ENCODE measurements at regions not wholly inside any gene's neighbourhood (a gene's known extent, or its start where the extent isn't known, plus 50 kb on each side); places are given as distances from the start of the nearest gene placed in this dataset.

DNA sequence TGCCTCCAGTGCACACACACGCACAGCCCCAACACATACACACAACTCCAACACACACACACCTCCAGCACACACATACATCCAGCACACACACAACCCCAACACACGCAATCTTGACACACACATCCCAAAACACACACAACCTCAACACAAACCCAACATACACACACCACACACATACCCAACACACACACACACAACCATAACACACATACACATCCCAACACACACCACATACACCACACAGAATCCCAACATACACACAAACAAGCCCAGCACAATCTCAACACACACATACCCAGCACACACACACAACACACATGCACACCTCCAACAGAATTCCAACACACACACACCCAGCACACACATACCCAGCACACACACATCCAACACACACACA, 301.1 kb downstream of the ABCC12 start:
- H3K4me3 ChIP-seq (ENCODE audit: control insufficient read depth in 2 of 3, extremely low read depth in 1 of 3, insufficient read depth in 2 of 3, low read depth in 1 of 3, low read length in 3 of 3): no peak overlapping the region
- no peak overlapping the region for H3K9ac ChIP-seq (ENCODE audit: control insufficient read depth, extremely low read depth, insufficient read depth, low read length)

DNA sequence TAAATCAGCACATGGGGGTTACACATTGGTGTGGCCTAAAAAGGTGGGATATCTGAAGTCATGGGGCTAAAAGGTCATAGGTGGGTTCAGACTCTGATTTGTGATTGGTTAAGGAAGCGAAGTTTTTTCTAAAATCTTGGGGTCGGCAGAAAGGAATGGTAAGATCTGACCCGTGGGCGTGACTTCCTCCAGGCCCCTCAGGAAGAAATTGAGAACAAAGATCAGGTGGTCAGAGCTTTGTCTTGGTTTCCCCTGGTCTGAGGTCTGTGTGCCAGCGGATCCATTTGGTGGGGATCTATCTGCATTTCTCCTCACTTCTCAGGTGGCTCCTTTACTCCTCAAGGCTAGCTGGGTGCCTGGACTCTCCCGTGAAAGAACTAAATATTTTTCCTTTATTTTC, 302.8 kb downstream of the ABCC12 start:
- DNase-seq (ENCODE audit: low read depth, low spot score): no peak
- H4K20me1 ChIP-seq (ENCODE audit: control insufficient read depth, extremely low read depth, insufficient read depth, low read length): no peaks in the 10 kb centered on the region
- H3K4me2 ChIP-seq (ENCODE audit: control insufficient read depth, extremely low read depth, insufficient read depth, low read depth, low read length): no peak overlapping the region
- no peak for FAIRE-seq
- peaks cover 11% of the 10 kb centered on the region for H3K4me1 ChIP-seq (ENCODE audit: control insufficient read depth, extremely low read depth, insufficient read depth, low read length)
- dilution Hi-C loops (cut with MboI; ENCODE audit: extremely low pct_ligation_motif_present, low sequenced_read_pairs): no loop called here
- no peak overlapping the region for H3K9ac ChIP-seq (ENCODE audit: control insufficient read depth, extremely low read depth, insufficient read depth, low read length)
- H3K36me3 ChIP-seq (ENCODE audit: control insufficient read depth in 2 of 2, extremely low read depth in 1 of 2, insufficient read depth in 2 of 2, low read length in 2 of 2): no peaks in the 10 kb centered on the region
- H3K4me3 ChIP-seq (ENCODE audit: control insufficient read depth in 2 of 3, extremely low read depth in 1 of 3, insufficient read depth in 2 of 3, low read depth in 1 of 3, low read length in 3 of 3): no peak overlapping the region
- no peaks in the 10 kb centered on the region for H3K9me1 ChIP-seq (ENCODE audit: control insufficient read depth, extremely low read depth, insufficient read depth, low read length)
- no peak overlapping the region for H2AFZ ChIP-seq (ENCODE audit: control insufficient read depth, low read length)
- TF ChIP-seq EZH2 (IDR thresholded peaks at IDR 0.05; ENCODE audit: low read length): no peak
- TF ChIP-seq, protein P1, sequence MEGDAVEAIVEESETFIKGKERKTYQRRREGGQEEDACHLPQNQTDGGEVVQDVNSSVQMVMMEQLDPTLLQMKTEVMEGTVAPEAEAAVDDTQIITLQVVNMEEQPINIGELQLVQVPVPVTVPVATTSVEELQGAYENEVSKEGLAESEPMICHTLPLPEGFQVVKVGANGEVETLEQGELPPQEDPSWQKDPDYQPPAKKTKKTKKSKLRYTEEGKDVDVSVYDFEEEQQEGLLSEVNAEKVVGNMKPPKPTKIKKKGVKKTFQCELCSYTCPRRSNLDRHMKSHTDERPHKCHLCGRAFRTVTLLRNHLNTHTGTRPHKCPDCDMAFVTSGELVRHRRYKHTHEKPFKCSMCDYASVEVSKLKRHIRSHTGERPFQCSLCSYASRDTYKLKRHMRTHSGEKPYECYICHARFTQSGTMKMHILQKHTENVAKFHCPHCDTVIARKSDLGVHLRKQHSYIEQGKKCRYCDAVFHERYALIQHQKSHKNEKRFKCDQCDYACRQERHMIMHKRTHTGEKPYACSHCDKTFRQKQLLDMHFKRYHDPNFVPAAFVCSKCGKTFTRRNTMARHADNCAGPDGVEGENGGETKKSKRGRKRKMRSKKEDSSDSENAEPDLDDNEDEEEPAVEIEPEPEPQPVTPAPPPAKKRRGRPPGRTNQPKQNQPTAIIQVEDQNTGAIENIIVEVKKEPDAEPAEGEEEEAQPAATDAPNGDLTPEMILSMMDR (optimal IDR thresholded peaks at IDR 0.05 in 1 of 3, IDR thresholded peaks at IDR 0.05 in 1 of 3, conservative IDR thresholded peaks at IDR 0.05 in 1 of 3; ENCODE audit: extremely low read depth in 1 of 3, insufficient read depth in 2 of 3, low read length in 3 of 3): no peak
- H3K79me2 ChIP-seq (ENCODE audit: control insufficient read depth, insufficient read depth, low read length): no peaks in the 10 kb centered on the region
- no peaks in the 10 kb centered on the region for H3K27me3 ChIP-seq (ENCODE audit: control insufficient read depth, extremely low read depth, insufficient read depth, low read length)
- no peak overlapping the region for H3K27ac ChIP-seq (ENCODE audit: control insufficient read depth, insufficient read depth, low read length)
- H3K9me3 ChIP-seq (ENCODE audit: control insufficient read depth, low read depth, low read length): no peaks in the 10 kb centered on the region

More for the DNA sequence above, 301.1 kb downstream of the ABCC12 start:
- Histone ChIP-seq H3K9me1 (ENCODE audit: control insufficient read depth, extremely low read depth, insufficient read depth, low read length) (no peaks in the 10 kb centered on the region), H3K27me3 (ENCODE audit: control insufficient read depth, extremely low read depth, insufficient read depth, low read length) (no peaks in the 10 kb centered on the region), H3K27ac (ENCODE audit: control insufficient read depth, insufficient read depth, low read length) (no peak overlapping the region), H2AFZ (ENCODE audit: control insufficient read depth, low read length) (no peak overlapping the region), H3K36me3 (ENCODE audit: control insufficient read depth in 2 of 2, extremely low read depth in 1 of 2, insufficient read depth in 2 of 2, low read length in 2 of 2) (no peaks in the 10 kb centered on the region), H3K4me1 (ENCODE audit: control insufficient read depth, extremely low read depth, insufficient read depth, low read length) (peaks cover 10% of the 10 kb centered on the region), H3K9me3 (ENCODE audit: control insufficient read depth, low read depth, low read length) (no peaks in the 10 kb centered on the region), H3K4me2 (ENCODE audit: control insufficient read depth, extremely low read depth, insufficient read depth, low read depth, low read length) (no peak overlapping the region), H4K20me1 (ENCODE audit: control insufficient read depth, extremely low read depth, insufficient read depth, low read length) (no peaks in the 10 kb centered on the region), H3K79me2 (ENCODE audit: control insufficient read depth, insufficient read depth, low read length) (no peaks in the 10 kb centered on the region)
- no peak for TF ChIP-seq EZH2 (IDR thresholded peaks at IDR 0.05; ENCODE audit: low read length)
- TF ChIP-seq, protein P1 (optimal IDR thresholded peaks at IDR 0.05 in 1 of 3, IDR thresholded peaks at IDR 0.05 in 1 of 3, conservative IDR thresholded peaks at IDR 0.05 in 1 of 3; ENCODE audit: extremely low read depth in 1 of 3, insufficient read depth in 2 of 3, low read length in 3 of 3): no peak
- dilution Hi-C loops (cut with MboI; ENCODE audit: extremely low pct_ligation_motif_present, low sequenced_read_pairs): no loop called here
- FAIRE-seq (peak; percentile 36), DNase-seq (ENCODE audit: low read depth, low spot score) (no peak)
